Neuronal stem cell (in vitro differentiated cells): ENCODE measurements at regions not wholly inside any gene's neighbourhood (a gene's known extent, or its start where the extent isn't known, plus 50 kb on each side); places are given as distances from the start of the nearest gene placed in this dataset.

Experiments used
- DNase-seq: peaks from one replicate; pipeline ENCODE4 v3.0.0-alpha.2; 2013; ENCODE audit warnings: low spot score
- H2AFZ ChIP-seq: one replicate; pipeline ENCODE4 v1.6.1; 2013; ENCODE audit warnings: mild to moderate bottlenecking, low read length, inconsistent platforms
- H2AK5ac ChIP-seq: 2 replicates; pipeline ENCODE4 v1.6.1; 2013; ENCODE audit warnings: low read depth, mild to moderate bottlenecking, inconsistent platforms, low read length, moderate library complexity, mixed read lengths
- H2BK120ac ChIP-seq: 2 replicates; pipeline ENCODE4 v1.6.1; 2013; ENCODE audit warnings: low read depth, mild to moderate bottlenecking, inconsistent platforms, low read length, moderate library complexity, mixed read lengths
- H2BK12ac ChIP-seq: one replicate; pipeline ENCODE4 v1.6.1; 2013; ENCODE audit warnings: low read length, inconsistent platforms
- H2BK15ac ChIP-seq: 2 replicates; pipeline ENCODE4 v1.6.1; 2013; ENCODE audit warnings: mild to moderate bottlenecking, low read length, inconsistent platforms, mixed read lengths
- H2BK5ac ChIP-seq: one replicate; pipeline ENCODE4 v1.6.1; 2013; ENCODE audit warnings: inconsistent platforms, mild to moderate bottlenecking, low read length, moderate library complexity
- H3K14ac ChIP-seq: one replicate; pipeline ENCODE4 v1.6.1; 2013; ENCODE audit warnings: low read length, inconsistent platforms
- H3K18ac ChIP-seq: 2 replicates; pipeline ENCODE4 v1.6.1; 2013; ENCODE audit warnings: low read length, inconsistent platforms
- H3K23ac ChIP-seq: 2 replicates; pipeline ENCODE4 v1.6.1; 2013; ENCODE audit warnings: low read depth, mild to moderate bottlenecking, mixed read lengths, low read length, inconsistent platforms; ENCODE audit not compliant: poor library complexity
- H3K27ac ChIP-seq: replicated peaks from 3 replicates; pipeline ENCODE4 v1.5.1; 2013; ENCODE audit warnings: low read length, inconsistent platforms
- H3K27me3 ChIP-seq, 3 experiments: 2 replicates each; pipeline ENCODE4 v1.6.1; 2013; ENCODE audit warnings: low read length in 3 of 3, mild to moderate bottlenecking in 2 of 3, inconsistent platforms in 1 of 3, low read depth in 1 of 3, mixed read lengths in 1 of 3, moderate library complexity in 1 of 3; ENCODE audit not compliant: control insufficient read depth in 3 of 3, insufficient read depth in 3 of 3
- H3K36me3 ChIP-seq, 2 donors: replicated peaks in 1 of 2; 2 replicates each; pipeline ENCODE4 v1.6.1; 2013; ENCODE audit warnings: low read length in 2 of 2; ENCODE audit not compliant: control insufficient read depth in 2 of 2, insufficient read depth in 2 of 2
- H3K4ac ChIP-seq: 2 replicates; pipeline ENCODE4 v1.6.1; 2013; ENCODE audit warnings: inconsistent platforms, mild to moderate bottlenecking, low read length, moderate library complexity
- H3K4me1 ChIP-seq, 2 donors: 1 replicate in 1 of 2; 2 replicates in 1 of 2; pipeline ENCODE4 v1.6.1; 2013; ENCODE audit warnings: low read length in 2 of 2, low read depth in 1 of 2; ENCODE audit not compliant: control insufficient read depth in 2 of 2, insufficient read depth in 1 of 2
- H3K4me2 ChIP-seq: one replicate; pipeline ENCODE4 v1.6.1; 2013; ENCODE audit warnings: mild to moderate bottlenecking, low read length, inconsistent platforms; ENCODE audit not compliant: insufficient read depth, poor library complexity, severe bottlenecking
- H3K4me3 ChIP-seq, 2 donors: 2 replicates each; pipeline ENCODE4 v1.5.1; 2013; ENCODE audit warnings: low read length in 2 of 2, mild to moderate bottlenecking in 2 of 2, inconsistent platforms in 1 of 2, moderate library complexity in 1 of 2
- H3K79me1 ChIP-seq: one replicate; pipeline ENCODE4 v1.6.1; 2013; ENCODE audit warnings: low read depth, mild to moderate bottlenecking, inconsistent platforms, low read length, moderate library complexity
- H3K9ac ChIP-seq: one replicate; pipeline ENCODE4 v1.6.1; 2013; ENCODE audit warnings: mild to moderate bottlenecking, low read depth, low read length, inconsistent platforms; ENCODE audit not compliant: poor library complexity
- H3K9me3 ChIP-seq, 2 donors: replicated peaks in 1 of 2; 2 replicates each; pipeline versions ENCODE3 to v1.6.1; 2013; ENCODE audit warnings: low read length in 2 of 2, mild to moderate bottlenecking in 2 of 2, inconsistent platforms in 1 of 2, low read depth in 1 of 2, mixed read lengths in 1 of 2, moderate library complexity in 1 of 2; ENCODE audit not compliant: control insufficient read depth in 2 of 2, insufficient read depth in 1 of 2
- H4K8ac ChIP-seq: one replicate; pipeline ENCODE4 v1.6.1; 2013; ENCODE audit warnings: low read depth, mild to moderate bottlenecking, inconsistent platforms, low read length, moderate library complexity
- H4K91ac ChIP-seq: one replicate; pipeline ENCODE4 v1.6.1; 2013; ENCODE audit warnings: low read length, low read depth, mild to moderate bottlenecking, inconsistent platforms; ENCODE audit not compliant: poor library complexity
- WGBS, 2 donors: extraction: QIAGEN DNeasy Blood & Tissue Kit; methylation state at CpG; one replicate each; pipeline ENCODE4 v1.1.7; 2013; ENCODE audit warnings: missing lambda C conversion rate in 2 of 2, mixed read lengths in 1 of 2; ENCODE audit not compliant: insufficient read length in 2 of 2, insufficient replicate concordance in 1 of 2; ENCODE audit errors: extremely low coverage in 2 of 2; 5-methylcytosine and 5-hydroxymethylcytosine counted together

- Histone ChIP-seq H2BK12ac (no peak overlapping the region), H3K9me3 (no peaks in the 10 kb centered on the region), H3K4me1 (no peaks in the 10 kb centered on the region), H3K4ac (no peak overlapping the region), H3K4me3 (no peak overlapping the region), H3K36me3 (no peaks in the 10 kb centered on the region), H4K91ac (no peak overlapping the region), H3K27me3 (peaks cover 0 to 2% (median 0%) of the 10 kb centered on the region in 3 experiments), H3K23ac (no peak overlapping the region), H3K27ac (no peak overlapping the region), H3K4me2 (no peak overlapping the region), H2BK5ac (no peak overlapping the region), H2AFZ (no peak overlapping the region), H4K8ac (no peak overlapping the region), H3K18ac (no peak overlapping the region), H3K79me1 (no peaks in the 10 kb centered on the region), H3K9ac (no peak overlapping the region), H3K14ac (no peak overlapping the region), H2AK5ac (no peak overlapping the region), H2BK15ac (no peak overlapping the region), H2BK120ac (no peak overlapping the region)
- WGBS, 2 donors, result no CpG with 5 or more reads among the region's 1 CpG
- DNase-seq, result no peak
These were observed 1179.5 kb upstream of the GOT2 start for GRCh38 chr16:59913666-59914065.

DNA sequence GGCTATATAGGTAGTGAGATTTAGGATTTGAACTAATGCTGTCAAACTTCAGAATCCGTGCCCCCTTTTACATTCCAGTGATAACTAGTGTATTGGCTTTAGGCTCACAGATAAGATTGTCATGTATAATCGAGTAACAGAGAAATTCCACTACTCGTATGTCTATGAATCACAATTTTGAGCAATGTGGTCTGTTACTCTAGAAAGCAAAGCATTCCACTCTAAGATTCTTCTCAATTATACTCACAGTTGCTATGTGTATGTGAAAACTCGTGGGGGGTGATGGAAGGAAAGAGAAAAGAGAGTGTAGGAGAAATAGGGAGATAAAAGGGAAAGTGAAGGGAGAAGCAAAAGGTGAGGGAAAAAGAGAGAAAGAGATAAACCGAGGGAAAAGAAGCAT is 1175.1 kb upstream of the GOT2 start:
- no peak overlapping the region for H2BK120ac ChIP-seq
- no peak overlapping the region for H2BK5ac ChIP-seq
- no peaks in the 10 kb centered on the region for H3K79me1 ChIP-seq
- H3K4me1 ChIP-seq, result peaks cover 0 to 3% of the 10 kb centered on the region in 2 donors
- no peak overlapping the region for H2BK12ac ChIP-seq
- H3K4me2 ChIP-seq, result no peak overlapping the region
- H2AFZ ChIP-seq, result no peak overlapping the region
- no peak overlapping the region for H3K27ac ChIP-seq
- no peaks in the 10 kb centered on the region for H3K9me3 ChIP-seq
- no peak overlapping the region for H2AK5ac ChIP-seq
- no peak overlapping the region for H2BK15ac ChIP-seq
- H3K4ac ChIP-seq, result no peak overlapping the region
- H3K4me3 ChIP-seq, result no peak overlapping the region
- H3K27me3 ChIP-seq, result peaks cover 0 to 2% (median 0%) of the 10 kb centered on the region in 3 experiments
- H3K18ac ChIP-seq, result no peak overlapping the region
- no peaks in the 10 kb centered on the region for H3K36me3 ChIP-seq
- H4K91ac ChIP-seq, result no peak overlapping the region
- no peak overlapping the region for H3K9ac ChIP-seq
- H3K23ac ChIP-seq, result no peak overlapping the region
- WGBS, 2 donors, result 100% methylated on average over 1 of the region's 5 CpGs; no CpG with 5 or more reads in 1 of the 2 donors
- no peak overlapping the region for H3K14ac ChIP-seq
- DNase-seq, result no peak
- no peak overlapping the region for H4K8ac ChIP-seq

DNA sequence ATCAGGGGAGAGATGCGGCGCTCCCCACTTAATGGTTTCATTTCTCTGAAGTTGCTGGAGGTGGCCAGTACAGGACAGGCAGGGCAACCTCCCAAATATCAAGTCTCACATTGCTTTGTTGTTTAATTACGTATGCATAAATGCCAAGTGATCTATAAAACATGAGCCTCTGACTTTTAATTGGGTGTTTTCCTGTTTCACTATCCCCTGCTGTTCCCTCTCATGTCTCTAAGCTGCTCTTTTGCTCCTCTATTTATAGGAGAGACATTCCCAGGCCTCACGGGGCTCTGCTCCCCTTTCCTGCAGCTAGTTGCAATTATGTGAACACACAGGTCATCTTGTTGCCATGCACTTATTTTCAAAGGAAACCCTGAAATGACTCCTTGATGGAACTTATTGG is 1173.5 kb upstream of the GOT2 start:
- Histone ChIP-seq H2AK5ac (no peak overlapping the region), H3K14ac (no peak overlapping the region), H3K4me3 (no peak overlapping the region), H4K91ac (no peak overlapping the region), H3K18ac (no peak overlapping the region), H2AFZ (no peak overlapping the region), H3K23ac (no peak overlapping the region), H3K27me3 (no peaks in the 10 kb centered on the region), H3K36me3 (no peaks in the 10 kb centered on the region), H3K9ac (no peak overlapping the region), H2BK15ac (no peak overlapping the region), H4K8ac (no peak overlapping the region), H2BK120ac (no peak overlapping the region), H3K4me2 (no peak overlapping the region), H2BK5ac (no peak overlapping the region), H3K4ac (no peak overlapping the region), H3K4me1 (peaks cover 0 to 3% of the 10 kb centered on the region in 2 donors), H3K9me3 (no peaks in the 10 kb centered on the region), H2BK12ac (no peak overlapping the region), H3K79me1 (no peaks in the 10 kb centered on the region), H3K27ac (no peak overlapping the region)
- no CpG with 5 or more reads among the region's 4 CpGs for WGBS, 2 donors
- DNase-seq, result peak; percentile 14

- H3K4me1 ChIP-seq, result peaks cover 0 to 3% of the 10 kb centered on the region in 2 donors
- H3K9ac ChIP-seq, result no peak overlapping the region
- no peak overlapping the region for H2AFZ ChIP-seq
- no peak overlapping the region for H3K4me3 ChIP-seq
- no peak overlapping the region for H2BK120ac ChIP-seq
- no peak overlapping the region for H4K8ac ChIP-seq
- H2BK12ac ChIP-seq, result no peak overlapping the region
- no peaks in the 10 kb centered on the region for H3K36me3 ChIP-seq
- H3K27me3 ChIP-seq, result no peaks in the 10 kb centered on the region
- no peak overlapping the region for H3K14ac ChIP-seq
- DNase-seq, result no peak
- H3K18ac ChIP-seq, result no peak overlapping the region
- no peak overlapping the region for H3K4ac ChIP-seq
- H4K91ac ChIP-seq, result no peak overlapping the region
- no peaks in the 10 kb centered on the region for H3K79me1 ChIP-seq
- no peak overlapping the region for H2BK5ac ChIP-seq
- H3K4me2 ChIP-seq, result no peak overlapping the region
- H2BK15ac ChIP-seq, result no peak overlapping the region
- no CpG with 5 or more reads among the region's 6 CpGs for WGBS, 2 donors
- no peaks in the 10 kb centered on the region for H3K9me3 ChIP-seq
- H3K27ac ChIP-seq, result no peak overlapping the region
- H3K23ac ChIP-seq, result no peak overlapping the region
- no peak overlapping the region for H2AK5ac ChIP-seq
These were observed 1171.5 kb upstream of the GOT2 start for GRCh38 chr16:59905606-59906005.
